ENCODE measurements at regions not wholly inside any gene's neighbourhood (a gene's known extent, or its start where the extent isn't known, plus 50 kb on each side); places are given as distances from the start of the nearest gene placed in this dataset.

DNA sequence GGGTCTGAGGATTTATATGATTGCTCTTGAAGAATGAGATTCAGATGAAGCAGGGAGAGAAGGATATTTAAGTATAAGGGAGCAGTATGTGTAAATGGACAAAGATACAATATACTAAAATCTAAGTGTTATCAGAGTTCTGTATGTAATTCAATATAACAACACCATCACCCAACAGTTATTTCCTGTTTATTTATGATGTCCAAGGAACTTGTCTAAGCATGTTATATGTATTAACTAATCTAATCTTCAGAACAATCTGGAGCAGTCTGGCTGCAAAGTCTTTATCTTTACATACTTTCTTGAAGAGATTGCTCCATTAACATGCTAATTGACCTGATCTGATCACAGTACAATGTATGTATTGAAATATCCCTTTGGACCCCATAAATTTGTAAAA, 203.8 kb upstream of the WDFY3 start:
- TF ChIP-seq, protein P1, sequence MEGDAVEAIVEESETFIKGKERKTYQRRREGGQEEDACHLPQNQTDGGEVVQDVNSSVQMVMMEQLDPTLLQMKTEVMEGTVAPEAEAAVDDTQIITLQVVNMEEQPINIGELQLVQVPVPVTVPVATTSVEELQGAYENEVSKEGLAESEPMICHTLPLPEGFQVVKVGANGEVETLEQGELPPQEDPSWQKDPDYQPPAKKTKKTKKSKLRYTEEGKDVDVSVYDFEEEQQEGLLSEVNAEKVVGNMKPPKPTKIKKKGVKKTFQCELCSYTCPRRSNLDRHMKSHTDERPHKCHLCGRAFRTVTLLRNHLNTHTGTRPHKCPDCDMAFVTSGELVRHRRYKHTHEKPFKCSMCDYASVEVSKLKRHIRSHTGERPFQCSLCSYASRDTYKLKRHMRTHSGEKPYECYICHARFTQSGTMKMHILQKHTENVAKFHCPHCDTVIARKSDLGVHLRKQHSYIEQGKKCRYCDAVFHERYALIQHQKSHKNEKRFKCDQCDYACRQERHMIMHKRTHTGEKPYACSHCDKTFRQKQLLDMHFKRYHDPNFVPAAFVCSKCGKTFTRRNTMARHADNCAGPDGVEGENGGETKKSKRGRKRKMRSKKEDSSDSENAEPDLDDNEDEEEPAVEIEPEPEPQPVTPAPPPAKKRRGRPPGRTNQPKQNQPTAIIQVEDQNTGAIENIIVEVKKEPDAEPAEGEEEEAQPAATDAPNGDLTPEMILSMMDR (IDR thresholded peaks at IDR 0.05) = no peak
- no peak for TF ChIP-seq POLR2A (IDR thresholded peaks at IDR 0.05)
